Choroid plexus epithelial cell (primary cell): ENCODE measurements at regions not wholly inside any gene's neighbourhood (a gene's known extent, or its start where the extent isn't known, plus 50 kb on each side); places are given as distances from the start of the nearest gene placed in this dataset.

Experiments used
- DNase-seq: peaks from one replicate; pipeline ENCODE4 v3.0.0-alpha.2; 2010; ENCODE audit warnings: low read depth
- H3K4me3 ChIP-seq: 2 replicates; pipeline ENCODE4 v1.5.1; 2011; ENCODE audit warnings: low read depth, mild to moderate bottlenecking, control low read depth, low read length, moderate library complexity
- TF ChIP-seq, protein P1 (sequence below): conservative IDR thresholded peaks from 2 replicates; pipeline ENCODE4 v1.5.1; 2011; ENCODE audit warnings: low read depth, mild to moderate bottlenecking, control low read depth, inconsistent platforms, low read length, moderate library complexity

DNA sequence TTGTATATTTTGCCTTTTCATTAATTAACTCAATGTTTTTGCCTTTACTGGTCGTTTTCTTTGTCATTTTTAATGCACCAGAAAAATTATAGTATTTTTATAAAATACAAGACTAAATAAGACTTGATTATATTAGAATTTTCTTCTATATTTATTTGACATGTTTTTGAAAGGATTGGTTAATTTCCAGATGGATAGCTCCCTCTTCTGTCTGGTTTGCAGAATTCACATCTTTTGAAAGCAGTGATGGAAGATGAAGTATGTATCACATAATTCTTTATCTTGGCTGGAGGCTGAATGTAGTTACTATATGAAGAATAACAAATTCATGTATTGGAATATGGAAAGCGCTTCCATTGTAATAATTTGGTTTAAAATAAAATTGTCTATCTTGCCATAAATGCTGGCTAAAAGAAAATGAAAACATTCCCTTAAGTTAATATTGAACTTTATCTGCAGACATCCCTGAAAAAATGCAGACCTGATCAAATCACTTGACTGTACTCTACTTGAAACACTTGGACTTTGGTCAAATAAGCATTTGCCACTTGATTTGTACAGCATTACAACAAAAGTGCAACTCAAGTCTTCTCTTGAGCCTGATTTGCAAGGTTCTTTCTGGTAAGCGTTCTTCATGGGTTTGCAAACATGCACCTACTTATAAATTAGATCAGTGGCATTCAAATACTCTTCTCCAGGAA is 86.3 kb upstream of the EFEMP1 start:
- TF ChIP-seq, protein P1, sequence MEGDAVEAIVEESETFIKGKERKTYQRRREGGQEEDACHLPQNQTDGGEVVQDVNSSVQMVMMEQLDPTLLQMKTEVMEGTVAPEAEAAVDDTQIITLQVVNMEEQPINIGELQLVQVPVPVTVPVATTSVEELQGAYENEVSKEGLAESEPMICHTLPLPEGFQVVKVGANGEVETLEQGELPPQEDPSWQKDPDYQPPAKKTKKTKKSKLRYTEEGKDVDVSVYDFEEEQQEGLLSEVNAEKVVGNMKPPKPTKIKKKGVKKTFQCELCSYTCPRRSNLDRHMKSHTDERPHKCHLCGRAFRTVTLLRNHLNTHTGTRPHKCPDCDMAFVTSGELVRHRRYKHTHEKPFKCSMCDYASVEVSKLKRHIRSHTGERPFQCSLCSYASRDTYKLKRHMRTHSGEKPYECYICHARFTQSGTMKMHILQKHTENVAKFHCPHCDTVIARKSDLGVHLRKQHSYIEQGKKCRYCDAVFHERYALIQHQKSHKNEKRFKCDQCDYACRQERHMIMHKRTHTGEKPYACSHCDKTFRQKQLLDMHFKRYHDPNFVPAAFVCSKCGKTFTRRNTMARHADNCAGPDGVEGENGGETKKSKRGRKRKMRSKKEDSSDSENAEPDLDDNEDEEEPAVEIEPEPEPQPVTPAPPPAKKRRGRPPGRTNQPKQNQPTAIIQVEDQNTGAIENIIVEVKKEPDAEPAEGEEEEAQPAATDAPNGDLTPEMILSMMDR = peak; percentile 63
- peak; percentile 81 for DNase-seq
- no peak overlapping the region for H3K4me3 ChIP-seq

DNA sequence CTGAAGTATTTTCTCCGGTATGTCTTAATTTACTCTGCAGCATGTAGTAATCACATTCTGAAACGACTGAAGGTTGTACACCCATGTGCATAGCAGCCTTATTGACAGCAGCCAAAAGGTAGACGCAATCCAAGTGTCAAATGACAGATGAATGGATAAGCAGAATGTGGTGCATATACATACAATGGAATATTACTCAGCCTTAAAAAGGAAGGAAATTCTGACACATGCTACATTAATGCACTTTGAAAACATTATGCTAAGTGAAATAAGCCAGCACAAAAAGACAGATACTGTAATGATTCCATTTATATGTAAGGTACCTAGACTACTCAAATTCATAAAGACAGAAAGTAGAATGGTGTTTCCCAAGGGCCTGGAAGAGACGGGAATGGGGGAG is 88.0 kb upstream of the EFEMP1 start:
- no peak for DNase-seq
- TF ChIP-seq, protein P1 = no peak
- H3K4me3 ChIP-seq = no peak overlapping the region

DNA sequence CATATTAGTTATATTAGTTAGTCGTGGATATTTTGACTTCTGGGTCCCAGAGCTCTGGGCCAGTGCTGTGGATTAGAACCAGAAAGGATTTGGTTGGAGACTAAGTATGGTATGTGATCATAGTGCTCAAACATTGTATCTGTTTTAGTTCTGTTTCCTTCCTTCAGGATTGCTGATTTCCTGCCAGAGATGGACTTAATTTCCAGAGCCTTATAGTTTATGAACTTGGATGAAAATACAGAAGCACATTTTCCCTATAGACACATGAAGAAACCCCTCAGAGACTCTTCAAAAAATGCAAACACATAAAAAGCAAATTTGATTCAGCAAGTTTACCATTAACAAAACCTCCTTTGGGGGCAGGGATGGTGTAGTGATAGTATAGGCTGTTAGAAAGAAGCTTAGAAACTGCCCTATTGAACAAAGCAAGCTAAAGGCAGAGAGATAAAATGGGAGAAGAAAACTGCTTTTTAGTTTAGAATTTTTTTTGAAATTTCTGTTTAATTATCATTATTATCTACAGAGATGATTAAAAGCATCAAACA is 88.7 kb upstream of the EFEMP1 start:
- H3K4me3 ChIP-seq = no peak overlapping the region
- TF ChIP-seq, protein P1 = no peak
- no peak for DNase-seq

DNA sequence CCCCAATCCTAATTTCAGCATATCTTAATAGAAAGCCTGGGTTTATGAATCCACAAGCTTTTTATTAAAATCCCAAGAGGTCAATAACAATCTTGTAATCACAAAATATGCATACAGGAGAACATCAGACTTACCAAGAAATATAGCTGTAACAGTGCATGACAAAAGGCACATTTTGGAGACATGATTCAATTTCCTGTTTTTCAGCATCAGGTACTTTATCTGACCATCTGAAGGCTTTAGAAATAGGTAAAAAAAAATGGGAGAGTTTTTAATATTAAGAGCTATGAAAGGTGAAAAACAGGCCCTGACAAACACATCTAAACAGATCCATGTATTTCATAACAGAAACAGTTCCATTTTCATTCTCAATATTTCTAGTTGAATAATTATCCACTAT is 89.9 kb upstream of the EFEMP1 start:
- DNase-seq = no peak
- no peak overlapping the region for H3K4me3 ChIP-seq
- TF ChIP-seq, protein P1 = no peak

DNA sequence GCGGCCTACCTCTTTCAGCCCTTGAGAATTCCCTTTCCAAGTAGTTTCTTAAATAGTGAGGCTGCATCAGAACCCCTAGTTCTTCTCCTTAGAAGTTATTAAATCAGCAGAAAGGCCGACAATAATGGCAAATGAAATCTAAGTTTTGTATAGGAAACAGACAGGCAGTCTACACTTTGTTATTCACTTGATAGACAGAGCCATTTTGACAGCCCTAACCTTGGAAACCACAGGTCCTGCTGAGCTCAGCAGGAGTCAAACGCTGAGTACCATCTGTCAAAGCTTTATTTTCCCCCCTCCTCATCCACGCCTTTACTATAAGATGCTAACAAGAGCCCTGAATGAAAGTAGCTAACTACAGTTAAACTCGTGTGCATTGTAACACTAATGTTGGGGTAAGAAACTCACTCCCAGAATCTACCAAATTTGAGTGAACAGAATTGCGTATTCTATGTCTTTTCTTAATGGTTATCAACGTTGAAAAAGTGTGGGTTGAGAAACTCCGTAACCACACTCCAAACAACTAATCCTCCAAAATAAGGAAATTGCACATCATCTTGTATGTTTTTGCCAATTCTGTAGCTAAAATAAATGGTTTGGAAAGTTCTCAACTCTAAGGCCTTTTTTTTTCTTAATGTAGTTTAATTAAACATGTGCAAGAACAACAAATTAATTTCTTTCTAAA is 90.6 kb upstream of the EFEMP1 start:
- DNase-seq = no peak
- TF ChIP-seq, protein P1 = no peak
- H3K4me3 ChIP-seq = no peak overlapping the region

DNA sequence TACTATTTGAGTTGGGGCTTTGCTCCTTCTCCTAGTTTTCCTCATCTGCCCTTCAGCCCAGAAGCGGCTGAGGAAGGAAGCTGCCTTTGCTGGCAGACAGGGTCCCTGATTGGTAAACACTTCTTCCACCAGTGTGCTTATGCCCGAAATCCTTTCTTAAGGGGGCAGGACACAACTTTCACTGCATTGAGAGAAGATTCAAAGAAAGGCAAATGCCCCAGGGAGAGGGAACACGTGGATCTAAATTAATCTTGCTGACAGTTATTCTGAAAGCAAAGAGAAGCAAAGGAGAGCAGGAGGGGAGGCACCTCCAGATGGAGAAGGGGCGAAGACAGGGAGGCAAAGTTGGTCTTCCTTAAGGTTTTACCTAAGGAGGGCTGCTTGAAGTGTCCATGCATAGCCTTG is 92.1 kb upstream of the EFEMP1 start:
- no peak for DNase-seq
- no peak overlapping the region for H3K4me3 ChIP-seq
- TF ChIP-seq, protein P1 = no peak
